Right renal cortex interstitium (tissue), 3 donors: ENCODE measurements at regions not wholly inside any gene's neighbourhood (a gene's known extent, or its start where the extent isn't known, plus 50 kb on each side); places are given as distances from the start of the nearest gene placed in this dataset.
"Not testable (repeated sequence)": the region's sequence is repeated elsewhere in the genome, so short reads cannot be mapped to it uniquely, and the experiment has no call there.

Experiments
- DNase-seq, 3 donors: peaks; one replicate each; pipeline ENCODE4 v3.0.0-alpha.2; 2013; ENCODE audit warnings: low read depth in 3 of 3, low spot score in 2 of 3

GRCh38 chr12:83800022-83800421 is 1112.6 kb downstream of the SLC6A15 start:
- DNase-seq: no peak

GRCh38 chr12:83796531-83796930 is 1109.8 kb downstream of the TMTC2 start:
- DNase-seq: no peak

GRCh38 chr12:83793616-83794015 is 1106.9 kb downstream of the TMTC2 start:
- no peak for DNase-seq

- no peak for DNase-seq
These were observed 1097.7 kb downstream of the TMTC2 start for GRCh38 chr12:83784298-83784890.

GRCh38 chr12:83779526-83779925 is 1092.8 kb downstream of the TMTC2 start:
- DNase-seq: no peak

GRCh38 chr12:83769151-83769550 is 1082.4 kb downstream of the TMTC2 start:
- DNase-seq: peak; percentile 23 to 29 (median 25)

GRCh38 chr12:83767723-83768122 is 1081.0 kb downstream of the TMTC2 start:
- no peak for DNase-seq

GRCh38 chr12:83763425-83763824 is 1076.7 kb downstream of the TMTC2 start:
- no peak for DNase-seq

- DNase-seq: no peak
These were observed 1073.2 kb downstream of the TMTC2 start for GRCh38 chr12:83759906-83760305.

- no peak for DNase-seq
These were observed 1072.4 kb downstream of the TMTC2 start for GRCh38 chr12:83758888-83759631.

GRCh38 chr12:83753904-83754303 is 1067.2 kb downstream of the TMTC2 start:
- no peak for DNase-seq

GRCh38 chr12:83753205-83753604 is 1066.5 kb downstream of the TMTC2 start:
- no peak for DNase-seq

- DNase-seq: no peak
These were observed 1052.9 kb downstream of the TMTC2 start for GRCh38 chr12:83739607-83740006.

GRCh38 chr12:83710851-83711250 is 1024.1 kb downstream of the TMTC2 start:
- DNase-seq: no peak

GRCh38 chr12:83709899-83710298 is 1023.2 kb downstream of the TMTC2 start:
- no peak for DNase-seq

- DNase-seq: no peak
These were observed 1014.1 kb downstream of the TMTC2 start for GRCh38 chr12:83700838-83701237.

GRCh38 chr12:83696311-83696710 is 1009.6 kb downstream of the TMTC2 start:
- not testable (repeated sequence) for DNase-seq

- no peak for DNase-seq
These were observed 1005.0 kb downstream of the TMTC2 start for GRCh38 chr12:83691730-83692129.

GRCh38 chr12:83690465-83690864 is 1003.8 kb downstream of the TMTC2 start:
- DNase-seq: no peak

- no peak for DNase-seq
These were observed 1002.6 kb downstream of the TMTC2 start for GRCh38 chr12:83689333-83689732.

GRCh38 chr12:83676781-83677295 is 990.1 kb downstream of the TMTC2 start:
- DNase-seq: peak in 1 of 3 donors; percentile 24

GRCh38 chr12:83666690-83667089 is 980.0 kb downstream of the TMTC2 start:
- no peak for DNase-seq
